H9 (cell line): ENCODE measurements at regions not wholly inside any gene's neighbourhood (a gene's known extent, or its start where the extent isn't known, plus 50 kb on each side); places are given as distances from the start of the nearest gene placed in this dataset.

Experiments used
- DNase-seq: peaks from one replicate; pipeline ENCODE4 v3.0.0-alpha.2; 2017
- H2AFZ ChIP-seq: one replicate; pipeline ENCODE4 v1.6.1; 2013; ENCODE audit warnings: mild to moderate bottlenecking, low read length, control low read depth, moderate library complexity
- H2AK5ac ChIP-seq: 2 replicates; pipeline ENCODE4 v1.6.1; 2013; ENCODE audit warnings: low read length, control low read depth, mixed read lengths; ENCODE audit not compliant: insufficient read length
- H2BK120ac ChIP-seq: one replicate; pipeline ENCODE4 v1.6.1; 2013; ENCODE audit warnings: low read depth, mild to moderate bottlenecking, low read length, control low read depth, inconsistent platforms; ENCODE audit not compliant: poor library complexity, severe bottlenecking
- H2BK12ac ChIP-seq: 2 replicates; pipeline ENCODE4 v1.6.1; 2013; ENCODE audit warnings: low read length, control low read depth, mixed read lengths, low read depth; ENCODE audit not compliant: insufficient read length
- H2BK15ac ChIP-seq: 2 replicates; pipeline ENCODE4 v1.6.1; 2013; ENCODE audit warnings: low read depth, low read length, control low read depth
- H2BK20ac ChIP-seq: one replicate; pipeline ENCODE4 v1.6.1; 2013; ENCODE audit warnings: low read depth, mild to moderate bottlenecking, low read length, control low read depth, inconsistent platforms; ENCODE audit not compliant: poor library complexity, severe bottlenecking
- H2BK5ac ChIP-seq: 2 replicates; pipeline ENCODE4 v1.6.1; 2013; ENCODE audit warnings: low read length, control low read depth, mixed read lengths; ENCODE audit not compliant: insufficient read length
- H3K14ac ChIP-seq: 2 replicates; pipeline ENCODE4 v1.6.1; 2013; ENCODE audit warnings: low read length, control low read depth; ENCODE audit not compliant: insufficient read depth
- H3K18ac ChIP-seq: 2 replicates; pipeline ENCODE4 v1.6.1; 2013; ENCODE audit warnings: low read depth, mild to moderate bottlenecking, mixed read lengths, low read length, control low read depth; ENCODE audit not compliant: insufficient read length
- H3K23ac ChIP-seq: 2 replicates; pipeline ENCODE4 v1.6.1; 2013; ENCODE audit warnings: low read length, control low read depth, mixed read lengths, low read depth; ENCODE audit not compliant: insufficient read length
- H3K23me2 ChIP-seq: 2 replicates; pipeline ENCODE4 v1.6.1; 2013; ENCODE audit warnings: low read depth, mild to moderate bottlenecking, mixed read lengths, low read length, control low read depth; ENCODE audit not compliant: insufficient read length, poor library complexity, severe bottlenecking
- H3K27ac ChIP-seq: 2 replicates; pipeline ENCODE4 v1.5.1; 2013; ENCODE audit warnings: low read length, control low read depth, mixed read lengths, low read depth; ENCODE audit not compliant: insufficient read length
- H3K27me3 ChIP-seq: 2 replicates; pipeline ENCODE4 v1.6.1; 2013; ENCODE audit warnings: low read length, control low read depth, inconsistent platforms; ENCODE audit not compliant: insufficient read depth
- H3K4ac ChIP-seq: 2 replicates; pipeline ENCODE4 v1.6.1; 2013; ENCODE audit warnings: low read depth, mild to moderate bottlenecking, control low read depth, inconsistent platforms, low read length, moderate library complexity
- H3K4me1 ChIP-seq: 2 replicates; pipeline ENCODE4 v1.6.1; 2013; ENCODE audit warnings: low read length, control low read depth, inconsistent platforms; ENCODE audit not compliant: insufficient read depth
- H3K4me2 ChIP-seq: 2 replicates; pipeline ENCODE4 v1.6.1; 2013; ENCODE audit warnings: low read length, control low read depth, mixed read lengths; ENCODE audit not compliant: insufficient read length, insufficient read depth
- H3K56ac ChIP-seq: 2 replicates; pipeline ENCODE4 v1.6.1; 2013; ENCODE audit warnings: low read depth, mild to moderate bottlenecking, mixed read lengths, low read length, control low read depth; ENCODE audit not compliant: insufficient read length
- H3K79me1 ChIP-seq: 2 replicates; pipeline ENCODE4 v1.6.1; 2013; ENCODE audit warnings: low read depth, mild to moderate bottlenecking, moderate library complexity, low read length, control low read depth, inconsistent platforms; ENCODE audit not compliant: insufficient read depth, poor library complexity, severe bottlenecking
- H3K79me2 ChIP-seq: 2 replicates; pipeline ENCODE4 v1.6.1; 2013; ENCODE audit warnings: low read length, control low read depth, inconsistent platforms; ENCODE audit not compliant: insufficient read depth
- H3K9ac ChIP-seq: 2 replicates; pipeline ENCODE4 v1.6.1; 2013; ENCODE audit warnings: low read length, control low read depth, mixed read lengths; ENCODE audit not compliant: insufficient read length; ENCODE audit errors: extremely low read depth
- H3K9me3 ChIP-seq: one replicate; pipeline ENCODE4 v1.6.1; 2013; ENCODE audit warnings: low read depth, low read length, inconsistent platforms; ENCODE audit not compliant: control insufficient read depth
- H3T11ph ChIP-seq: one replicate; pipeline ENCODE4 v1.6.1; 2013; ENCODE audit warnings: mild to moderate bottlenecking, low read length, control low read depth, inconsistent platforms
- H4K20me1 ChIP-seq: one replicate; pipeline ENCODE4 v1.6.1; 2013; ENCODE audit not compliant: control insufficient read depth, insufficient read length, insufficient read depth
- H4K5ac ChIP-seq: 2 replicates; pipeline ENCODE4 v1.6.1; 2013; ENCODE audit warnings: low read depth, mild to moderate bottlenecking, mixed read lengths, low read length, control low read depth; ENCODE audit not compliant: insufficient read length
- H4K8ac ChIP-seq: replicated peaks from 2 replicates; pipeline ENCODE4 v1.6.1; 2013; ENCODE audit warnings: low read length, control low read depth, mixed read lengths, low read depth; ENCODE audit not compliant: insufficient read length
- H4K91ac ChIP-seq: 2 replicates; pipeline ENCODE4 v1.6.1; 2013; ENCODE audit warnings: low read depth, mild to moderate bottlenecking, moderate library complexity, mixed read lengths, low read length, control low read depth; ENCODE audit not compliant: insufficient read length
- H3K27ac Mint-ChIP-seq, 3 experiments: 2 replicates in 2 of 3; 3 replicates in 1 of 3; pipeline ENCODE4 v1.8.0; 2020 to 2021; ENCODE audit warnings: mixed read lengths in 3 of 3, mild to moderate bottlenecking in 1 of 3, moderate library complexity in 1 of 3
- H3K27me3 Mint-ChIP-seq: 2 replicates; pipeline ENCODE4 v1.8.0; 2021; ENCODE audit warnings: low read depth, mild to moderate bottlenecking, moderate library complexity, mixed read lengths
- H3K36me3 Mint-ChIP-seq, 3 experiments: 2 replicates in 2 of 3; 3 replicates in 1 of 3; pipeline ENCODE4 v1.8.0; 2020 to 2021; ENCODE audit warnings: low read depth in 3 of 3, mixed read lengths in 3 of 3; ENCODE audit not compliant: insufficient read depth in 1 of 3
- H3K4me1 Mint-ChIP-seq, 2 experiments: 2 replicates each; pipeline ENCODE4 v1.8.0; 2020; ENCODE audit warnings: mixed read lengths in 2 of 2
- H3K4me3 Mint-ChIP-seq, 2 experiments: 2 replicates in 1 of 2; 3 replicates in 1 of 2; pipeline ENCODE4 v1.8.0; 2020 to 2021; ENCODE audit warnings: mild to moderate bottlenecking in 2 of 2, mixed read lengths in 2 of 2, moderate library complexity in 1 of 2
- H3K9me3 Mint-ChIP-seq, 2 experiments: 2 replicates in 1 of 2; 3 replicates in 1 of 2; pipeline ENCODE4 v1.8.0; 2020; ENCODE audit warnings: mild to moderate bottlenecking in 2 of 2, mixed read lengths in 2 of 2, moderate library complexity in 1 of 2
- WGBS: extraction: QIAGEN DNeasy Blood & Tissue Kit; methylation state at CpG from one replicate; pipeline ENCODE4 v1.1.7; 2013; ENCODE audit warnings: missing lambda C conversion rate, low lambda C conversion rate, mixed read lengths; ENCODE audit not compliant: insufficient read length; ENCODE audit errors: extremely low coverage; 5-methylcytosine and 5-hydroxymethylcytosine counted together
- TF ChIP-seq, protein P1 (sequence below): fragments of 200-600 bp; sonication (generic); conservative IDR thresholded peaks from 3 replicates; pipeline ENCODE4 v1.8.0; 2021; ENCODE audit warnings: antibody characterized with exemption, mild to moderate bottlenecking

DNA sequence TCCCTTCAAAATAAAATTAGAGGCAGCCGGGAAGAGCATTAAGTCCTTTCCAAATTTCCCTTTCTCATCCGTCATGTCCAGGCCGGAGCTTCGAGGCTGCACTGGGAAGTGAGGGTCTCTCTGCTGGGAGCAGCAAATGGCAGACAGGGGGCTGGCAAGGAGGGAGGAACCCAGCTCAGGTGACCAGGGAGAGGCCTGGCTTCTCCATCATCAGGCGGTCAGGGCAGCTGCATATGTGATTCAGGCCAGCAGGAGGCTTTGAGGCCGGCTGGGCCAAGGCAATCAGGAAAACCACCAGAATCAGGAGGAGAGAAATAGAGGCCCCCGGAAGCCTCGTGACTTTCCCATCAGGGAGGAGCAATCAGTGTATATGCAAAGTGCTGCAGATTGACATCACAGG, 85.0 kb upstream of the RPL38 start:
- H3K23ac ChIP-seq: no peak overlapping the region
- H3K79me2 ChIP-seq: no peaks in the 10 kb centered on the region
- H2BK20ac ChIP-seq: no peak overlapping the region
- H3K9me3 ChIP-seq: no peaks in the 10 kb centered on the region
- no peak overlapping the region for H3T11ph ChIP-seq
- Mint-ChIP-seq H3K9me3 (peaks cover 8 to 11% of the 10 kb centered on the region in 2 experiments), H3K4me1 (peaks cover 44 to 62% of the 10 kb centered on the region in 2 experiments), H3K4me3 (peak overlapping the region in 1 of 2 experiments; percentile 53; a peak in 3 of 5 replicates), H3K27ac (peak overlapping the region; percentile 58 to 95 (median 61)), H3K36me3 (peaks cover 0 to 8% (median 2%) of the 10 kb centered on the region in 3 experiments; a peak in 3 of 7 replicates), H3K27me3 (peaks cover 6% of the 10 kb centered on the region)
- H3K18ac ChIP-seq: no peak overlapping the region
- H4K91ac ChIP-seq: no peak overlapping the region
- no peaks in the 10 kb centered on the region for H4K20me1 ChIP-seq
- H3K4me1 ChIP-seq: peaks cover 7% of the 10 kb centered on the region; the same call in 1 of the 2 replicates
- no peak overlapping the region for H3K4me2 ChIP-seq
- no peak overlapping the region for H2BK5ac ChIP-seq
- H3K23me2 ChIP-seq: no peaks in the 10 kb centered on the region
- TF ChIP-seq, protein P1, sequence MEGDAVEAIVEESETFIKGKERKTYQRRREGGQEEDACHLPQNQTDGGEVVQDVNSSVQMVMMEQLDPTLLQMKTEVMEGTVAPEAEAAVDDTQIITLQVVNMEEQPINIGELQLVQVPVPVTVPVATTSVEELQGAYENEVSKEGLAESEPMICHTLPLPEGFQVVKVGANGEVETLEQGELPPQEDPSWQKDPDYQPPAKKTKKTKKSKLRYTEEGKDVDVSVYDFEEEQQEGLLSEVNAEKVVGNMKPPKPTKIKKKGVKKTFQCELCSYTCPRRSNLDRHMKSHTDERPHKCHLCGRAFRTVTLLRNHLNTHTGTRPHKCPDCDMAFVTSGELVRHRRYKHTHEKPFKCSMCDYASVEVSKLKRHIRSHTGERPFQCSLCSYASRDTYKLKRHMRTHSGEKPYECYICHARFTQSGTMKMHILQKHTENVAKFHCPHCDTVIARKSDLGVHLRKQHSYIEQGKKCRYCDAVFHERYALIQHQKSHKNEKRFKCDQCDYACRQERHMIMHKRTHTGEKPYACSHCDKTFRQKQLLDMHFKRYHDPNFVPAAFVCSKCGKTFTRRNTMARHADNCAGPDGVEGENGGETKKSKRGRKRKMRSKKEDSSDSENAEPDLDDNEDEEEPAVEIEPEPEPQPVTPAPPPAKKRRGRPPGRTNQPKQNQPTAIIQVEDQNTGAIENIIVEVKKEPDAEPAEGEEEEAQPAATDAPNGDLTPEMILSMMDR: peak; percentile 65
- no peak overlapping the region for H4K8ac ChIP-seq
- no peak overlapping the region for H3K9ac ChIP-seq
- no peak overlapping the region for H2BK120ac ChIP-seq
- no peaks in the 10 kb centered on the region for H3K27me3 ChIP-seq
- H2BK15ac ChIP-seq: no peak overlapping the region
- peak; percentile 98 for DNase-seq
- H2AFZ ChIP-seq: no peak overlapping the region
- H3K4ac ChIP-seq: no peak overlapping the region
- no CpG with 5 or more reads among the region's 8 CpGs for WGBS
- no peak overlapping the region for H3K27ac ChIP-seq
- no peak overlapping the region for H3K56ac ChIP-seq
- H4K5ac ChIP-seq: no peak overlapping the region
- no peaks in the 10 kb centered on the region for H3K79me1 ChIP-seq
- no peak overlapping the region for H2AK5ac ChIP-seq
- H2BK12ac ChIP-seq: no peak overlapping the region
- no peak overlapping the region for H3K14ac ChIP-seq
